ENCODE measurements at regions not wholly inside any gene's neighbourhood (a gene's known extent, or its start where the extent isn't known, plus 50 kb on each side); places are given as distances from the start of the nearest gene placed in this dataset.

DNA sequence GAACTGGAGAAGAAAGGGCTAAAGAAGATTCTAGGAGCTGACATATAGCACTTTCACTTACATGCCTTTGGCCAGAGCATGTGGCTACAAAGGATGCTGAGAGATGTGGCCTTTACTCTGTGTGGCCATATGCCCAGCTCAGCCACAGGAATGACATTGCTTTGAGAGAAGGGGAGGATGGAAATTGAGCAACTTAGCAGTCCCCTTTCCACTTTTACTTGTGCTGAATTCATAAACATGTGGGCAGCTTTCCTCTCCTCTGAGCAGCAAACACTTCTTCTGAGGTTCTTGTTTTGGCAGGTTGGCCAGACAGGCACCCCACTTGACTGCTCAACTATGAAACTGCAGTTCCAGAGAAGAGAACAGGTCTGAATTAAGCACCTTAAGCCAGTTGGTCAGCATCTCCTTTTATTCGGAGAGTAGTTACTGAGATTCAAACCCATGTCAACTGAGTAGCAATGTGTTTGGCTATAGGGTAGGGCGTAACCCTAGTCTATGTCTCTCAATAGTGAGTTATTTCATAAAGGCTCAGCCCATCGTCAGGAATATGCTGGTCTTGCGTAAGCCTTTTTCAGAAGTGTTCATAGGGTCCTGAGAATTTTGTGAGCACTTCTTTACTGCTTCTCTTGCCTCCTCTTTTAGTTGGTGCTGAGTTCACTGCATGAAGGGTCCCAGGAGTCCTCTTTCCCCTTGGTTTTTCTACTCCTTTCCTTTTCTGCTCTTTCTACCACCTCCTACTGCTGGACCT lies 134.5 kb downstream of the PALM2AKAP2 start:
- no peak for DNase-seq

DNA sequence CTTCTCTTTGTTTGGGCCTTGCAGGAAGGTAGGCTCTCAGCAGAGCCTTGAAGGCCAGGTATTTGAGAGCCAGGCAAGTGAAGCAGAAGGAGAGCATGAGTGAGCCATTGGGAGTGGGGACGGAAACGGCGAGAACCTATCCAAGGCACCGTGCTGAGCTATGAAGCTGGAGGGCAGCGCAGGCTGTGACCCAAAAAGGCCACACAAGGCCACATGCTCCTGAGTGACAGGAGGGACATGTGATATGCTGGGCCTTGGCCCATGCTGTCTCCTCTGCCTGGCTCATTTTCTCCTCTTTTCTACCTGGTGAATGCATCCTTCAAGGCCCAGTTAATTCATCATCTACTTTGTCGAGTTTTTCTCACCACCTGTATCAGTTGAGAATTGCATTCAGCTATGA lies 136.3 kb downstream of the PALM2AKAP2 start:
- no peak for DNase-seq

DNA sequence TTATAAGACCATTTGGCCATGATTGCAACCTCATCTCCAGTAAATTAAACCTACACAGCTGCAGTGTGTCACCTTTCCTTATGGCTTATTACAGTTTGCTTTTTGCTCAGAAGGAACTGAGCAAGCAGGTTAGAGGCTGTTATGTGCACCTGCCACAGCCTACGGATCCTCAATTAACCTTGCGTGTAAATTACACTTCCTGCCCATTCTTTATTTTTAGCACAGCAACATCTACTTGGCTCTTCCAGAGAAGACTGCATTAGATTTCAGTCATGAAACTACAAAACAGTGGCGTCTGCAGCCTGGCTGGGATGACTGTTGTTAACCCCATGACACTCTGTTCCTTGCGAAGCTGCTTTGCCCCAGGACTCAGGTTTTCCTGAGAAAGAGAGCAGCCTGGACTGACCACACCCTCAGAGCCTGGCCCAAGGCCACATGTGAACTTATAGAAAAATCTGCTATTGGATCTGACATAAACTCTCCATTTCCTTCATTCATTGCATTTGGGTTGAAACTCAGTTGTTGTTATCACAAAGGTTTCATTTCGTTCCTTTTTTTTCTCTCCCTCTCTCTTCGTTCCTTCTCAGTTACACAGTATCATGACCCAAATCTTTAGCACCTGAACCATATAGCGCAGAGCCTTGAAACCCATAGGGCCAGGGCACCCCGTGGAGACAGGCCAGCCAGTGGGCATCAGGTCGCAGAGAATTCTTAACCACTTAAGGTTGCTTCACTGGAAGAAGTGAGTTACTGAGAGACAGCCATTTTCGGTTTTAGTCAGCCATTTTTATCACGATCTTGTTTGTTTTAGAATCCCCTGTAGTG lies 138.6 kb downstream of the PALM2AKAP2 start:
- no peak for DNase-seq

DNA sequence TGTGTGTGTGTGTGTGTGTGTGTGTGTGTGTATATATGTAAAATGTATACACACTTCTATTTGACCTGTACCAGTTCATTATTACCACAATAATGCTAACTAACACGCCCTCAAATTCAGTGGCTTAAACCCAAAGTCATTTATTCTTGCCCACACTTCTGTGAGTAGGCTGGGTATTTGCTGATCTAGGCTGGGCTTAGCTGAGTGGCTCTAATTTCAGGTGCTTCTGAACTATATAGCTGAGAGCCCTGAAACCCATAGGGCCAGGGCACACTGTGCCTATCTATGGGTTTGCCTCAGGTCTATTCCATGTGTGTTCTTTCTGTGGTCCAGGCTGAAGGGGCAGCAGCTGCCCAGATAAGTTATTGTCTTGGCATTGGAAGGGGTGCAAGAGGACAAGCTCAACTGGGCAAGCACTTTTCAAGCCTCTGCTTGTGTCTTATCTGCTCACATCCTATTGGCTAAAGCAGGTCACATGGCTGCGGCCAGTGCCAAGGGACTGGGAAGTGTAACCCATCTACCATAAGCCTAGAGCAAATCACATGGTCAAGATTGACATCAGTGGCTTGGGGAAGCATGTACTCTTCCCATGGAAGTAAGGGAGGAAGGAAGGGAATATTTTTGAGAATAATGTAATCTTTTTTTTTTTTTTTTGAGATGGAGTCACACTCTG lies 139.9 kb downstream of the PALM2AKAP2 start:
- no peak for DNase-seq

DNA sequence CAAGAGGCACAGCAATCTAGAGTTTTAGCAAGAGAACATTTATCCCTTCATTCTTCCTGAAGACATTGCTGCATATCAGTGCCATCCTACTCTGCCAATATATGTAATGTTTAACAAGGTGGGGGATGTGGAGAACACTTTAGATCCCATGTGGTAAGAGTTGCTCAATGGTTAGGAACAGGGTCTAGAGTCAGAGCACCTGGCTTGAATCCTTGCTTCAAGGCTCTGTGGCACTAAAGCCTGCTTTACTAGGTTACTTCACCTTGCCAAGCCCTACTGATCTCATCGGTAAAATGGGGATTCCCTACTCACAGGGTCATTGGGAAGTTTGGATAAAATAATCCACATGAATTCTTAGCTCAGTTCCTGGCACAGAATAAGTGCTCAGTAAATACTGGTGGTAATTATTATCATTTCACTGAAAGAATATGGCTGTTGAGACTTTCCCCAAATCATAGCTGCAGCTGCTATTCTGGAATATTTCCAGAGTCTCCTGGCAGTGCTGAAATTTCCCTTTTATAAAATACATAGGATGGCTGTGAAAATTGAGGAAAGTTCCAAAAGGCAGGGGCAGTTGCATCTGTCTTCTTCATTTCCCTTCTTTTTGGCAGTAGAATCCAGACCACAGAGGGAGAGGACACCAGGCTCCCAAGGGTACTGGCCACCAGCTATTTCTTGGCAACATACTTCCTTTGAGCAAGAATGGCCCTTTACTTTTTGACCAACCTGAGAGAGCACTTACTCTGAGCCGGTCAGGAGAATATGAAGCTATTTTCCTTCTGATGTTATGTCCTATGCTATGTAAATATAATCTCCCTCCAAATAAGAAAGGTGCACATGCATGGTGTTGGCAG lies 142.8 kb downstream of the PALM2AKAP2 start:
- DNase-seq: no peak

DNA sequence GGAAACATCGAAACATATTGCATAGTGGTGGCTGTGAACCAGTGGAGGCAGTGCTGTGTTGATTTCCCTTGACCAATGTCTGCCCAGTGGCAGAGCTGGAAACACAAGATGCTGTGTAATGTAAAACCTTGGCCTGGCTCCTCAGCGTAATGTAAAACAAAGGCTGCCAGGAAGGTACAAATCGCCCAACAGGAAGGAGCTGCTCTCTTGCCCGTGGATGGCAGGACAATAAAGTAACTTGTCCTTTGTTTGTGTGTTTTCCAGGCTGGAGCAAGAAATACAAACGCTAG lies 143.4 kb downstream of the PALM2AKAP2 start:
- no peak for DNase-seq

DNA sequence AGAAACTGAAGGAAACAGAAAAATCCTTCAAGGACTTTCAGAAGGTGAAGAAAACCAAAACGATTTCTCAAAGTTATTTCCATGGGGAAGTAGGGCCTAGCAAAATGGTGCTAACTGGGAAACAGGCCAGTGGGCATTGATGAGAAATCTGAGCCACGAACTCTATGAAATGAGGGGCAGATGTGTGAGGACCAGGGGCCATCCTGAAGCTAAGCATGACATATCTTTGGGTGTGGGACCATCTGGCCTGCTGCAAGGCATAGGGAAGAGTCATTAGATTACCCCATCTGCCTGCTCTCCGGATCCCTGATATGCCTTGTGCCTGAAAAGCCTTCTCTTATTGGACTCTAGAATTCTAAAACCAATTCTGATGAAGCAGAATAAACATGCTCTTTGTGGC lies 143.8 kb downstream of the PALM2AKAP2 start:
- DNase-seq: no peak

DNA sequence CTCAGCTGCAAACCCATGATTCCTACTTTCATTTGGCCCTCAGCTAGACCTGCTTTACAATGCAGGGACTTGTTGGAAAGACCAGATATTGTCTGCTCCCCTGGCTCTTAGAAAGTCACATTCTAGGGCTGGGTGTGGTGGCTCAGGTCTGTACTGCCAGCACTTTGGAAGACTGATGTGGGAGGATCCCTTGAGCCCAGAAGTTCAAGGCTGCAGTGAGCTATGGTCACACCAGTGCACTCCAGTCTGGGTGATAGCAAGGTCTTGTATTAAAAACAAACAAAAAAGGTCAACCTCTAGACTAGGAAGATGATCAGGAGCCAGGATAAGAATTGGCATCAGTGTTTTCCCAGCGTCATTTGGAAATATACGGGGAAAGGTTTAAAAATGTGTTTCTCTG lies 145.8 kb downstream of the PALM2AKAP2 start:
- no peak for DNase-seq

DNA sequence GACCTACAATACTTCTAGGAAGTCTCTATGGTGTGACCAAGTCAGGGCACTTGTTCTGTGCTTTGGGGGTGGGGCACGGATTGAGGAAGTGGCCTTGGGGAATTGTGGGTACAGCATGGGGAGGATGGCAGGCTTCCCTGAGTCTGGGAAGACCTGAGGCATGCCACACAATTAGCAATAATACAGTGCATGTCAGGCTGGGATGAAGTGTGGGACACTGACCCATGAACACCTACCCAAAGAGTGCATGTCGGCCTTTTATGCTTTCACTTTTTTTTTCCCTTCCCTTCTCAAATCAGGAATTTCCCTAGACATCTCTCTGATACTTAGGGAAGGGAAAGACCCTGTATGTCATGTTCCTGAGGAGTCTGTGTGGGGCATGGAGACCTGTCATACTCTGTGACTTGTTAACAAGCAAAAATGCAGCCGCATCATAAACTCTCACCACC lies 146.4 kb downstream of the PALM2AKAP2 start:
- DNase-seq: no peak

DNA sequence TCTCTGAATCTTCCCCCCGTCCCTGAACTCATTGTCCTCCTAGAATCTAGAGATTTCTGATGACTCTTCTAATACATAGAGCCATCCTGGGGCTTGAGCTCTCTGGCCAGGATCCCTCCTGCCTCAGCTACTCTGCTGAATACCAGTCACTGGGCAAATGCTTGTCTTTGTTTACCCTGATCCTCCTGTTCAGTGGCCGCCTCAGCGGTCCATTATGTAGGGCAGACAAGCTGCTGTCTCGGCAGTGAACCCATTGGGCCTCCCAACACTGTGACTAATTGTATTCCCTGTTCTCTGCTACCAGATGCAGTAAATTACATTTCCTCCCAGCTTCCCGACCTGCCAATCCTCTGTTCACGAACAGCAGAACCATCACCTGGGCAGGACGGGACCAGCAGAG lies 151.6 kb downstream of the PALM2AKAP2 start:
- no peak for DNase-seq

DNA sequence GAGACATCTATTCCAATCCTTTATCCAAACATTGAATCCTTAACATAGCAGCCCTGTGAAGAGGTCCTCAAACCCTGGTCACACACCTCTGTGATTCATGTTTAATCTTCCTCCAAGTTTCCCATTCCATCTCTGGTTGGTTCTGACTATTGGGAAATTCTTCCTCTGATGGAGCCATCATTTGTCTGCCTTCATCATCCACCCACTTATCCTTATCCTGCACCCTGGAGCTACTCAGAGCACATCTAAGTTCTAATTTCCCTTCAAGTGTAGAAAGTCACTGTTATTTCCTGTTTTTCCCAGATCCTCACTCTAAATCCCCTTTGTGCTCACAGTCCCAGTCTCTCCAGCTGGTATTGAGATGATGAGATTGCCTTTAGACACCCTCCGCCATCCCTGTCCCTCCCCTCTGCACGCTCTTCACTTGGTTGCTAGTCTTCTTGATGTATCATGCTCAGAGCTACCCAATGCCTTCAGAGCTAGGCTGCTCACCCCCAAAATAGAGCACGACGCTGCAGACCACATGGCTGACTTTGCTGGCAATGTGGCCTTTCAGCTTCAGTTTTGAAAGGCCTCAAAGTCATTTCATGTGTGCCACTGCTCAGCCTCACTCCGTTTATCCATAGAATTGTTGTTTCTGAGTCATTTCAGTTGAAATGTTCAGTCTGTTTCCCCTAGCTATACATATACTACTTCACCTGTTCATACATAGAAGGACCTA lies 154.3 kb downstream of the PALM2AKAP2 start:
- no peak for DNase-seq

DNA sequence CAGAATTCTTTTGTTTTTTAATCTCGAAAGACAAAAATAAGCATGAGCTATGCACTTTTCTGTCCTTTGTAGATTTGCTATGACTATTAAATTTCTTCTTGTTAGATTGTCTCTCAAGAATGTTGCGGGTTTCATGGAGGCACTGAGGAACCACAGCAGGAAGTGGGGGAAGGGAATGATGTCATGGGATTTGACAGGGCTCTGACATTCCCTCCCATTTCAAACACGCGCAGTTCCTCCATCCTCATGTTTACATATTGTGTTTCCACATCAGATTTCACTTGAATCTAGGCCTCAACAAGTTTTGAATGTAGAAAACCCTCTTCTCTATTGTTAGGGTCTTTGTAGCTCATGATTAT lies 154.8 kb downstream of the PALM2AKAP2 start:
- no peak for DNase-seq

DNA sequence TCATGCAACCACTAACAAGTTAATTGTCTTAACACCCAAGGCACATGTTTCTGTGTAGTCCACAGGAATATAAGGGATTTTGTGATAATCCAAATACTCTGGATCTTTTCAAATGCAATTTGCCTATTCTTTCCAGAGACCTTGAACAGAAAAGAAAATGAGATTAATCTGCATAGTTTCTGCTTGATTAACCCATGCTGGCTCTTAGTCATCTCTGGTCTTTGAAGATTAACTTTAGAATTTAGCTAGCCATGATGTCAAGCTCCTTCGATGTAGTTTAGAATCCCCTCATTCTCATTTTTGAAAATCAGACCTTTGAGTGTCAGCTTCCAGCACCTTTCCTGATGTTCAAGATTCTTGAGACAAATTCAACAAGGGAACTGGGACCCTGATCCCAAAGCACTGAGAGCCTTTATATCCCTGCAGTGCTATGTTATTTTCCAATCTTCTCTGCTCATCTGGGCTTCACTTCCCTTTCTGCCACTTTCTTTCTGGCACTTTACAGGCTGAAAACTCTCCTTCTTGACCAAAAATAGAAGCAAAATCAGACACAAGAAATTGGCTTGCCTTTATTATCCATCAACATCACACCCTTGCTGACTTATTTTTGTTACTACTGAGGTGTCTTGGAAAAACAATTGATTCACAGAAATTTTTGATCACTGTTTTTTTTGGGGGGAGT lies 155.5 kb downstream of the PALM2AKAP2 start:
- no peak for DNase-seq

DNA sequence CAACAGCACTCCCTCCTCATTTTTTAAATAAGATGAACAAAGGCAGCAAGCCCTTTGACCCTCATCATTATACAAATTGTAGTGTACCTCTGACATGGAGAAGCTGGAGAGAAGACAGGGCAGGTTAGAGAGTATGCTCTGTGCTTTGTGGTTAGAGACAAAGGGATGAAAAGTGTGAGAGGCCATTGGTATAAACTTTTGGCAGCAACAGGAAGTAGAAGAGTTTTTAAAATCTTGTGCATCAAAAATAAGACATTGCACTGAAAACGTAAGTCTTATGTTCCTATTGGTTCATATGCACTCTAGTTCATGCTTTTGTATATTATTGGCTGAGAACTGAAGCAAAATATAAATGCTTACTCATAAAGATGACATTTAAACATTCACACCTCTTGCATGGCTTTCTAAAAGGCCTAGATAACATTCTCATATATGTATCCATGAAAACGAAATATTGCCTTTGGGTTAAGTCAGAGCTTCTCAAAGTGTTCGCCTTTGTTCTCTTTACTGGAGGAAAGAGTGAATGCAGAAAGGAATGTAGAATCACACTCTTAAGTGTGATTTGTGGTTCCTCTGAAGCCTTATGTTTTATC lies 158.0 kb downstream of the PALM2AKAP2 start:
- DNase-seq: no peak

DNA sequence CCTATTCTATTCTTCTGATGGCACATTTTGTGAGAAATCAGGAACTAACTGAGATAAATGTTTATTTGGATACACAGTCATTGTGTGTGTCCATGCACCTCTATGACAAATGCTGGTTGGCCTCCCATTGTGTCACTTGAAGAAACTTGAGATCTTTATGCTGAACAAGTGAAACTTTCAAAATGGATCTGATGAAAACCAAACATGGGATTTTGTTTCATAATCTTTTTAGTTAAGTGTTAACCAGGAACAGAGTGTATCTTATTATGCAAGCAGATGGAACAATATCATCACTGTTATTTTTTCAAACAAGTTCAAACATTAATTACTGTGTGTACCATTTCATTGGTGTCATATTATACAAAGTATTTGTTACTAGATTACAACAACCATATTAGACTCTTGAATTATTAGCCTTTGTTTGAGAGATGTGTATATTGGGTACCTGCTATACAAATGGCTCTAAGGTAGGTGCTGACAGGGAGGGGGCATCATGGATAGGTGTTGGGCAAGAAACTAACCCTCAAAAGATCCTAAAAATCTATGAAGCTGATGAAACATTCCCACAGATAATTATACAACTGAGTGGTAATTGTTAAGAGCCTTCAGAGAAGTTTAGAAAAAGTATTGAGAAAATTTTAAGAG lies 159.8 kb downstream of the PALM2AKAP2 start:
- DNase-seq: no peak

DNA sequence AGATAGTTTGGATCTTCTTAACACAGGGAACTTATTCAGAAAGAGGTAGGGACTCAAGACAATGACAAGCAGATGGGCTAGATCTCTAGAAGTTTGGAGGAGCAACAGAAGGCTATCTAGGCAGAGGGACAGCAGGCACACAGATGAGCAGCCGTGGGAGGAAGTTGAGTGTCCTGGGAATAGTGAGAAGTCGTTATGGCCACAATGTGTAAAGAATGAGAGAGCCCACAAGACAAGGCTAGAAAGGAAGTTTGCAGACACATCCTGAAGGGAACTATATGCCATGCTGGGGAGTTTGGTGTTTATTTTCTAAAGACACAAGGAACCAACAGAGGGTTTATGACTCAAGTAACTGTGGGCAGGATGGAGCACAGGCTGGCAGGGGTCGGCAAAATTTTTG lies 160.6 kb downstream of the PALM2AKAP2 start:
- DNase-seq: no peak

DNA sequence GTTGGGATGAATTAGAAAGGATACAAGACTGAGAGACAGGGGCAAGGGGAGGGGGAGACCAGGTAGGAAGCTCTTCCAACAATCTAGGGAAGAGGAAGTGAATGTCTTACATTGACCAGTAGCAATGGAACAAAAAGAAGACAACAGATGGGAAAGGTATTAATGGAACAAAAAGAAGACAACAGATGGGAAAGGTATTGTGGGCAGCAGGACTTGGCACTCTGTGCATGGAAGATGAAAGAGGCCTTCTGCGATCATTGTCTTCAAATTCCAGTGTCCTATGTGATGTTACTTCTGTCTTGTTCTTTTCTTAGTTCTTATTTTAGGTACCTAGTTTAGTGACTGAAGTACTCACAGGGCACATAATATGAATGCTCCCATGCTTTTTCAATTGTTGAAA lies 161.8 kb downstream of the PALM2AKAP2 start:
- no peak for DNase-seq

DNA sequence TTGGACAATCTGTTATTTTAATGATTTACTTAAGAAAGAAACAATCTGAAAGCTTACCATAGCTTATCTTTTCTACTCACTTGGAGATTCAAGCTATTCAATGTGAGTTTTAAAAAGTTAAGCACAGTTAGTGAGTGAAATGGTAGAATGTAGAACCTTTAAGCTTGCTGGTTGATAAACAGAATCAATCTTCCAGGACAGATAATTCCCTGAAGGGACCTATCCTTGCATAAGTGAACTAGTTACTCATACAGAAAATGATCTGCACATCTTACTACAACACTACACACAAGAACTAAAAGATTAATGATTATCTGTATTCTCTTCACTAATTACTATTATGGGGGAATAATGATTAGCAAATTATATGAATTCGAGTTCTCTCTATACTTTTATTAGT lies 165.6 kb downstream of the PALM2AKAP2 start:
- DNase-seq: no peak

DNA sequence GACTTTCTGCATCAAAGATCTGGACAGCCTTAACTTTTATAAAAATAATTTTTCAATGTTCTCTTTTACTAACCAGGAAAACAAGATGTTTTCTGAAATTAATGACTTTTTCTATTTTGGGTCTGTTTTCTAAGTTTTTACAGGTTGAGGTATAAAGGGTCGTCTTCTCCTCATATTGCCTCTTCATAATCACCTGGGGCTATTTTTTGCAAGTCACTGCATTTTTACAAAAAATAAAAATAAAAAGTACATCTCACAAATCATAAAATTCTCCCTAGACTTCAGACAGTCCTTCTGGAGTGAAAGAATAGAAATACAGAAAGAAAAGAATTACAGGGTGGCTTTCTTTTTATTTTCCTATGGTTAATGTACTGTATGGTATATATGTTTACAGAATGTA lies 168.5 kb downstream of the PALM2AKAP2 start:
- no peak for DNase-seq

DNA sequence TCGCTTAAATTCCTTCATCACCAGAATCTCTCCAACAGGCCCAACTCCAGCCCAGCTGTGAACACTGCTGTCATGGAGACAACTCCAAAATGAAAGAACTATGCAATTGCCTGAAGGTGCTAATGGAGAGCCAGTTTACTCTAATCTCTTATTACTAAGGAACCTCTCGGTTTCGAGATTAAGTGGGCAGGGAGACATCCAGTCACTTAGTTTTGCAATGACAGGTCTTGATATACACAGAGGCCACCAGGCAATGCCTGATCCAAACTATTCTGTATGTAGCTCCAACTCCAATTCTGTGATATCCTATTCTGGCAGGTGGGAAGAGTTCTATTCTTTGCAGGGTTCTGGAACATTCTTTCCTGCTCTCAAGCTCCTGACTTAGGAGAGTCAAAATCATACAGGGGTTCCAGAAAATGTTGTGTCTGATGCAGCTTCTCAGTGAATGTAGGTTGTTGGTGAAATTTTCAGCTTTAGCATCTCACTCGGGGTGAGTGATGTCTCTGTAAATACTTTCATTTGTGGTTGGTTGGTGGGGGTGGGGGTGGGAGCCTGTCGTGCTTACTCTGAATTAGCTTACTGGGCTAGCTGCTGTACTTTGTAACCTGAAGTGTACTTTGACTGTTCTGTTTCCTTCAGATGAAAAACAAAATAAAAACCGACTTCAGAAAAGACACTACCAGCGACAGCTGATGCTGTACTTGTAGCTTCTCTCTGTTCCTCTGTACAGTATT lies 170.9 kb downstream of the PALM2AKAP2 start:
- no peak for DNase-seq
